SK-N-SH treated with all-trans-retinoic acid at 6 μM for 48 hours (cell line): ENCODE measurements at regions not wholly inside any gene's neighbourhood (a gene's known extent, or its start where the extent isn't known, plus 50 kb on each side); places are given as distances from the start of the nearest gene placed in this dataset.

Experiments
- ATAC-seq: fragments of 200-7000 bp; cut with Tn5 transposase; 3 replicates; pipeline ENCODE4 v1.9.1; 2020; ENCODE audit warnings: mild to moderate bottlenecking, moderate library complexity
- ARNTL ChIP-seq: fragments of 450-650 bp; formaldehyde crosslinking; IDR thresholded peaks from 2 replicates; pipeline ENCODE4 v1.5.0; 2020; ENCODE audit warnings: low read depth, mild to moderate bottlenecking, moderate library complexity, borderline replicate concordance
- BACH2 ChIP-seq: fragments of 250-450 bp; sonication (Bioruptor Pico); IDR thresholded peaks from 2 replicates; pipeline ENCODE4 v1.9.0; 2021; ENCODE audit warnings: mild to moderate bottlenecking, borderline replicate concordance
- CSDC2 ChIP-seq: fragments of 250-450 bp; sonication (Bioruptor Pico); IDR thresholded peaks from 2 replicates; pipeline ENCODE4 v1.5.0; 2020; ENCODE audit warnings: mild to moderate bottlenecking, moderate library complexity
- ESRRG ChIP-seq: fragments of 250-450 bp; sonication (Bioruptor Pico); IDR thresholded peaks from 2 replicates; pipeline ENCODE4 v1.6.1; 2021; ENCODE audit warnings: mild to moderate bottlenecking
- GLIS3 ChIP-seq: fragments of 250-450 bp; sonication (Bioruptor Pico); IDR thresholded peaks from 2 replicates; pipeline ENCODE4 v1.5.0; 2020; ENCODE audit warnings: mild to moderate bottlenecking, moderate library complexity
- OSR1 ChIP-seq: fragments of 250-450 bp; sonication (Bioruptor Pico); IDR thresholded peaks from 2 replicates; pipeline ENCODE4 v1.8.0; 2022; ENCODE audit warnings: moderate library complexity, mild to moderate bottlenecking, inconsistent platforms
- PPARA ChIP-seq: fragments of 250-450 bp; sonication (Bioruptor Pico); IDR thresholded peaks from 2 replicates; pipeline ENCODE4 v1.5.0; 2020; ENCODE audit warnings: mild to moderate bottlenecking, borderline replicate concordance
- SNAI2 ChIP-seq: fragments of 250-450 bp; sonication (Bioruptor Pico); IDR thresholded peaks from 2 replicates; pipeline ENCODE4 v1.5.0; 2020; ENCODE audit warnings: mild to moderate bottlenecking, moderate library complexity
- TCF4 ChIP-seq: fragments of 250-450 bp; sonication (Bioruptor Pico); IDR thresholded peaks from 2 replicates; pipeline ENCODE4 v1.8.0; 2021; ENCODE audit warnings: mild to moderate bottlenecking, moderate library complexity, borderline replicate concordance
- TOX ChIP-seq: fragments of 250-450 bp; sonication (Bioruptor Pico); IDR thresholded peaks from 2 replicates; pipeline ENCODE4 v1.8.0; 2021; ENCODE audit warnings: mild to moderate bottlenecking, moderate library complexity, borderline replicate concordance
- ZFP3 ChIP-seq: fragments of 250-450 bp; sonication (Bioruptor Pico); IDR thresholded peaks from 2 replicates; pipeline ENCODE4 v1.5.0; 2020; ENCODE audit warnings: mild to moderate bottlenecking, moderate library complexity
- ZFP30 ChIP-seq: fragments of 450-650 bp; formaldehyde crosslinking; IDR thresholded peaks from 2 replicates; pipeline ENCODE4 v1.5.0; 2022; ENCODE audit warnings: mild to moderate bottlenecking, moderate library complexity
- ZNF565 ChIP-seq: fragments of 450-650 bp; formaldehyde crosslinking; conservative IDR thresholded peaks from 2 replicates; pipeline ENCODE4 v1.5.0; 2020; ENCODE audit warnings: low read depth, mild to moderate bottlenecking, moderate library complexity
- ZNF70 ChIP-seq: fragments of 450-650 bp; formaldehyde crosslinking; IDR thresholded peaks from 2 replicates; pipeline ENCODE4 v1.5.0; 2020; ENCODE audit warnings: mild to moderate bottlenecking, moderate library complexity
- ZNF8 ChIP-seq: fragments of 450-650 bp; formaldehyde crosslinking; IDR thresholded peaks from 2 replicates; pipeline ENCODE4 v1.5.0; 2020; ENCODE audit warnings: mild to moderate bottlenecking, moderate library complexity
- TF ChIP-seq, protein P1 (sequence below): fragments of 250-450 bp; sonication (Bioruptor Pico); IDR thresholded peaks from 2 replicates; pipeline ENCODE4 v1.8.0; 2020; ENCODE audit warnings: mild to moderate bottlenecking, moderate library complexity, borderline replicate concordance
- TF ChIP-seq, protein P2 (sequence below): fragments of 250-450 bp; sonication (Bioruptor Pico); IDR thresholded peaks from 2 replicates; pipeline ENCODE4 v1.5.0; 2020; ENCODE audit warnings: mild to moderate bottlenecking, moderate library complexity
- TF ChIP-seq, protein P3 (sequence below): fragments of 250-450 bp; sonication (Bioruptor Pico); IDR thresholded peaks from 2 replicates; pipeline ENCODE4 v1.5.1; 2021; ENCODE audit warnings: mild to moderate bottlenecking, moderate library complexity
- TF ChIP-seq, protein P4 (sequence below): fragments of 250-450 bp; sonication (Bioruptor Pico); IDR thresholded peaks from 2 replicates; pipeline ENCODE4 v1.5.1; 2020; ENCODE audit warnings: low read depth, mild to moderate bottlenecking, moderate library complexity

DNA sequence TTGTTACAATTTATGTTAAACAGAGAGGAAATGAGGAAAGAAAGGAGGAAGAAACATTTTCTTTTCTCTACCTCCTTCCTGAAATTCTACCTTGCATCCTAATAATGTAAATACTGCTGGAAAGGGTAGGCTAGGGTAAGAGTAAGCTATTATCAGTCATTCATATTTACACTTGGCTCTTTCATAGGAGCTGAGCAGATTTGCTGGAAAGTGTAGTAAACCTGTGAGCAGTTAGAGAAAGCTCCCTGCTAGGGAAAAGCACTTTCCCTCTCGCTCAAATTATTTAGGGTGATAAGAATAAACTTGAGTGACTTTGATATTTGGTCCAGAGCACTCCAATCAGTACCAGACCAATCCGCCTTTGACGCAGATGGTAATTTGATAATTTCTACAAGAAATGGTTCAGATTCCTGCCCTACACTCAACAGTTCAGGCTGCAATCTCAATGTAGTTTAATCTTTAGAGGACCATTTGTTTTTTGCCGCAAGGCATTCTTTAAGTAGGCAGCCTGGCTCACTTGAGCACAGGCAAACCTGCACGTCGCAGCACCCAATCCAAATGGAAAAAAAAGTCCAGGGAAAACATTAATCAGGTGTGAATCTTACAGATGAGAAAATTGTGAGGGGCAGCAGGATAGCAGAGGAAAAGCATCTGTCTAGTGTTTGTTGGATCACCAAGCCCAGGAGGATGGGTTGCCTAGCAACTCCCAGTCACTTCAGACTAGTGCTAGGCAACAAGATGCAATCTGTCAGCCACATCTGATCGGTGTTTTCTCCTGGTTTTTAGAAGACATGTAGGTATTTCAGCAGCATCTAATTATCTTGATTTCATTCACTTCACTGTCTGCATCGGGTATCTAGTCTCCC, 68.6 kb upstream of the KL start:
- TF ChIP-seq, protein P1, sequence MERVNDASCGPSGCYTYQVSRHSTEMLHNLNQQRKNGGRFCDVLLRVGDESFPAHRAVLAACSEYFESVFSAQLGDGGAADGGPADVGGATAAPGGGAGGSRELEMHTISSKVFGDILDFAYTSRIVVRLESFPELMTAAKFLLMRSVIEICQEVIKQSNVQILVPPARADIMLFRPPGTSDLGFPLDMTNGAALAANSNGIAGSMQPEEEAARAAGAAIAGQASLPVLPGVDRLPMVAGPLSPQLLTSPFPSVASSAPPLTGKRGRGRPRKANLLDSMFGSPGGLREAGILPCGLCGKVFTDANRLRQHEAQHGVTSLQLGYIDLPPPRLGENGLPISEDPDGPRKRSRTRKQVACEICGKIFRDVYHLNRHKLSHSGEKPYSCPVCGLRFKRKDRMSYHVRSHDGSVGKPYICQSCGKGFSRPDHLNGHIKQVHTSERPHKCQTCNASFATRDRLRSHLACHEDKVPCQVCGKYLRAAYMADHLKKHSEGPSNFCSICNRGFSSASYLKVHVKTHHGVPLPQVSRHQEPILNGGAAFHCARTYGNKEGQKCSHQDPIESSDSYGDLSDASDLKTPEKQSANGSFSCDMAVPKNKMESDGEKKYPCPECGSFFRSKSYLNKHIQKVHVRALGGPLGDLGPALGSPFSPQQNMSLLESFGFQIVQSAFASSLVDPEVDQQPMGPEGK (CRISPR knock-in tag): no peak
- TF ChIP-seq, protein P2, sequence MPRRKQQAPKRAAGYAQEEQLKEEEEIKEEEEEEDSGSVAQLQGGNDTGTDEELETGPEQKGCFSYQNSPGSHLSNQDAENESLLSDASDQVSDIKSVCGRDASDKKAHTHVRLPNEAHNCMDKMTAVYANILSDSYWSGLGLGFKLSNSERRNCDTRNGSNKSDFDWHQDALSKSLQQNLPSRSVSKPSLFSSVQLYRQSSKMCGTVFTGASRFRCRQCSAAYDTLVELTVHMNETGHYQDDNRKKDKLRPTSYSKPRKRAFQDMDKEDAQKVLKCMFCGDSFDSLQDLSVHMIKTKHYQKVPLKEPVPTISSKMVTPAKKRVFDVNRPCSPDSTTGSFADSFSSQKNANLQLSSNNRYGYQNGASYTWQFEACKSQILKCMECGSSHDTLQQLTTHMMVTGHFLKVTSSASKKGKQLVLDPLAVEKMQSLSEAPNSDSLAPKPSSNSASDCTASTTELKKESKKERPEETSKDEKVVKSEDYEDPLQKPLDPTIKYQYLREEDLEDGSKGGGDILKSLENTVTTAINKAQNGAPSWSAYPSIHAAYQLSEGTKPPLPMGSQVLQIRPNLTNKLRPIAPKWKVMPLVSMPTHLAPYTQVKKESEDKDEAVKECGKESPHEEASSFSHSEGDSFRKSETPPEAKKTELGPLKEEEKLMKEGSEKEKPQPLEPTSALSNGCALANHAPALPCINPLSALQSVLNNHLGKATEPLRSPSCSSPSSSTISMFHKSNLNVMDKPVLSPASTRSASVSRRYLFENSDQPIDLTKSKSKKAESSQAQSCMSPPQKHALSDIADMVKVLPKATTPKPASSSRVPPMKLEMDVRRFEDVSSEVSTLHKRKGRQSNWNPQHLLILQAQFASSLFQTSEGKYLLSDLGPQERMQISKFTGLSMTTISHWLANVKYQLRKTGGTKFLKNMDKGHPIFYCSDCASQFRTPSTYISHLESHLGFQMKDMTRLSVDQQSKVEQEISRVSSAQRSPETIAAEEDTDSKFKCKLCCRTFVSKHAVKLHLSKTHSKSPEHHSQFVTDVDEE (CRISPR knock-in tag): 0 out of 2 replicates have a peak, but pooled peaks have one; percentile 36

DNA sequence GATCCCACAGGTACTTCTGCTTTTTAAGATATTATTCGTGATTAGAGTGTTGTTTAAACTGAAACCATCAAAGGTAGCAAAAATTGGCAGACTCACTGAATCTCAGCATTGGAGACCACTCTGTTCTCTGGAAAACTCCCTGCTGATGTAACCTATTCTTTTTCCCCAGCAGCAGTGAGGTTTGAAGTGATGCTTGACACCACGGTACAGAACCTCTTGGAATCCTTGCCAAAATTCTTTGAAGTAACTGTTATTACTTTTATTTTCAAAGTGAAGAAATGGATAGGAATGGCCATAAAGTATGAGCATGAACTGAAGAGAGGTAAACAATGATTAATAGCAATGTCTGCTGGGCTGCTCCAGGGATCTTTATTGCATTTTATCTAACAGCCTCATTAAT, 66.4 kb upstream of the KL start:
- TF ChIP-seq ZFP3 (CRISPR knock-in tag) (no peak), ZFP30 (CRISPR knock-in tag) (no peak), ESRRG (CRISPR knock-in tag) (no peak), SNAI2 (no peak), ARNTL (CRISPR knock-in tag) (no peak), BACH2 (CRISPR knock-in tag) (no peak), ZNF8 (CRISPR knock-in tag) (no peak), CSDC2 (CRISPR knock-in tag) (no peak), ZNF70 (CRISPR knock-in tag) (no peak), TOX (CRISPR knock-in tag) (no peak), ZNF565 (no peak), GLIS3 (CRISPR knock-in tag) (no peak), TCF4 (CRISPR knock-in tag) (no peak), OSR1 (no peak), PPARA (no peak)
- TF ChIP-seq, protein P2 (CRISPR knock-in tag): no peak
- TF ChIP-seq, protein P3, sequence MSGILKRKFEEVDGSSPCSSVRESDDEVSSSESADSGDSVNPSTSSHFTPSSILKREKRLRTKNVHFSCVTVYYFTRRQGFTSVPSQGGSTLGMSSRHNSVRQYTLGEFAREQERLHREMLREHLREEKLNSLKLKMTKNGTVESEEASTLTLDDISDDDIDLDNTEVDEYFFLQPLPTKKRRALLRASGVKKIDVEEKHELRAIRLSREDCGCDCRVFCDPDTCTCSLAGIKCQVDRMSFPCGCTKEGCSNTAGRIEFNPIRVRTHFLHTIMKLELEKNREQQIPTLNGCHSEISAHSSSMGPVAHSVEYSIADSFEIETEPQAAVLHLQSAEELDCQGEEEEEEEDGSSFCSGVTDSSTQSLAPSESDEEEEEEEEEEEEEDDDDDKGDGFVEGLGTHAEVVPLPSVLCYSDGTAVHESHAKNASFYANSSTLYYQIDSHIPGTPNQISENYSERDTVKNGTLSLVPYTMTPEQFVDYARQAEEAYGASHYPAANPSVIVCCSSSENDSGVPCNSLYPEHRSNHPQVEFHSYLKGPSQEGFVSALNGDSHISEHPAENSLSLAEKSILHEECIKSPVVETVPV: no peak
- TF ChIP-seq, protein P4, sequence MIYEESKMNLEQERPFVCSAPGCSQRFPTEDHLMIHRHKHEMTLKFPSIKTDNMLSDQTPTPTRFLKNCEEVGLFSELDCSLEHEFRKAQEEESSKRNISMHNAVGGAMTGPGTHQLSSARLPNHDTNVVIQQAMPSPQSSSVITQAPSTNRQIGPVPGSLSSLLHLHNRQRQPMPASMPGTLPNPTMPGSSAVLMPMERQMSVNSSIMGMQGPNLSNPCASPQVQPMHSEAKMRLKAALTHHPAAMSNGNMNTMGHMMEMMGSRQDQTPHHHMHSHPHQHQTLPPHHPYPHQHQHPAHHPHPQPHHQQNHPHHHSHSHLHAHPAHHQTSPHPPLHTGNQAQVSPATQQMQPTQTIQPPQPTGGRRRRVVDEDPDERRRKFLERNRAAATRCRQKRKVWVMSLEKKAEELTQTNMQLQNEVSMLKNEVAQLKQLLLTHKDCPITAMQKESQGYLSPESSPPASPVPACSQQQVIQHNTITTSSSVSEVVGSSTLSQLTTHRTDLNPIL: no peak
- TF ChIP-seq, protein P1 (CRISPR knock-in tag): no peak

More for the DNA sequence above, 68.6 kb upstream of the KL start:
- ATAC-seq: peak; percentile 56; the same call in 2 of the 3 replicates

More for the DNA sequence above, 66.4 kb upstream of the KL start:
- ATAC-seq: no peak
